Stomach (tissue), 4 donors: ENCODE measurements at regions not wholly inside any gene's neighbourhood (a gene's known extent, or its start where the extent isn't known, plus 50 kb on each side); places are given as distances from the start of the nearest gene placed in this dataset.

Experiments used
- POLR2AphosphoS5 ChIP-seq, 3 donors: sonication (generic); formaldehyde crosslinking; IDR thresholded peaks; one replicate each; pipeline ENCODE4 v1.6.1; 2016; ENCODE audit warnings: antibody characterized with exemption in 3 of 3
- TF ChIP-seq, protein P1 (sequence below), 7 experiments: fragments of 450-650 bp in 4 of 7; fragments of 200-600 bp in 3 of 7; sonication (generic) in 3 of 7; IDR thresholded peaks; one replicate each; pipeline ENCODE4 v1.5.1; 2016 to 2019; ENCODE audit warnings: antibody characterized with exemption in 7 of 7, control low read depth in 2 of 7, mild to moderate bottlenecking in 1 of 7

DNA sequence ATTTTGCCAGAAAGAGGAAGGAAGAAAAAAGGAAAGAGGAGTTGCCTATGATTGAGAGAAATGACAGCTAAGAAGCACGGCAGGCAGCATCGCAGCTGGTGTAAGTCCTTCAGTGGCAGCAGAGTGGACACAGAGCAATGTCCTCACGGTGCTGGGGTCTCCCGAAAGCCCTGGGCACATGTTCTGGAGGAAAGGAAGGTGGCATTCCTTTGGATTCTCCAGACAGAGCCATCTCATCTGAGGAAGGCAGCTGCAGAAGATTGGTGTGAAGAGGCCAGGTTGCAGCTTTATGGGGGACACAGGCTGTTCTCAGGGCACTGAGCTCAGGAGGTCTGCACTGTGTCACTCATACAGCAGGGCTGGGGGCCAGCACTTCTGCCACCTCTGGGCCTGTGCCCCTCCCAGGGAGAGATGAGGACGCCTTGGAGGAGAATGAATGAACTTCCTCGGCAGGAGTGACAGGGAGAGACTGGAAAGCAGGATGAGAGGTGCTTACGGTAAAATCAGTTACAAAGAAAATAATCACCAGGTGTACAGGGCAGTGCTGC lies 252.0 kb upstream of the MYT1L start:
- TF ChIP-seq, protein P1, sequence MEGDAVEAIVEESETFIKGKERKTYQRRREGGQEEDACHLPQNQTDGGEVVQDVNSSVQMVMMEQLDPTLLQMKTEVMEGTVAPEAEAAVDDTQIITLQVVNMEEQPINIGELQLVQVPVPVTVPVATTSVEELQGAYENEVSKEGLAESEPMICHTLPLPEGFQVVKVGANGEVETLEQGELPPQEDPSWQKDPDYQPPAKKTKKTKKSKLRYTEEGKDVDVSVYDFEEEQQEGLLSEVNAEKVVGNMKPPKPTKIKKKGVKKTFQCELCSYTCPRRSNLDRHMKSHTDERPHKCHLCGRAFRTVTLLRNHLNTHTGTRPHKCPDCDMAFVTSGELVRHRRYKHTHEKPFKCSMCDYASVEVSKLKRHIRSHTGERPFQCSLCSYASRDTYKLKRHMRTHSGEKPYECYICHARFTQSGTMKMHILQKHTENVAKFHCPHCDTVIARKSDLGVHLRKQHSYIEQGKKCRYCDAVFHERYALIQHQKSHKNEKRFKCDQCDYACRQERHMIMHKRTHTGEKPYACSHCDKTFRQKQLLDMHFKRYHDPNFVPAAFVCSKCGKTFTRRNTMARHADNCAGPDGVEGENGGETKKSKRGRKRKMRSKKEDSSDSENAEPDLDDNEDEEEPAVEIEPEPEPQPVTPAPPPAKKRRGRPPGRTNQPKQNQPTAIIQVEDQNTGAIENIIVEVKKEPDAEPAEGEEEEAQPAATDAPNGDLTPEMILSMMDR (IDR thresholded peaks at IDR 0.05) = no peak
- no peak for TF ChIP-seq POLR2AphosphoS5 (IDR thresholded peaks at IDR 0.05)
